ENCODE measurements at regions not wholly inside any gene's neighbourhood (a gene's known extent, or its start where the extent isn't known, plus 50 kb on each side); places are given as distances from the start of the nearest gene placed in this dataset.

- Histone ChIP-seq H3K4me3 (no peak overlapping the region), H3K27ac (no peak overlapping the region)
Measured at GRCh38 chr9:88759364-88759763, 224.4 kb downstream of the NXNL2 start.

DNA sequence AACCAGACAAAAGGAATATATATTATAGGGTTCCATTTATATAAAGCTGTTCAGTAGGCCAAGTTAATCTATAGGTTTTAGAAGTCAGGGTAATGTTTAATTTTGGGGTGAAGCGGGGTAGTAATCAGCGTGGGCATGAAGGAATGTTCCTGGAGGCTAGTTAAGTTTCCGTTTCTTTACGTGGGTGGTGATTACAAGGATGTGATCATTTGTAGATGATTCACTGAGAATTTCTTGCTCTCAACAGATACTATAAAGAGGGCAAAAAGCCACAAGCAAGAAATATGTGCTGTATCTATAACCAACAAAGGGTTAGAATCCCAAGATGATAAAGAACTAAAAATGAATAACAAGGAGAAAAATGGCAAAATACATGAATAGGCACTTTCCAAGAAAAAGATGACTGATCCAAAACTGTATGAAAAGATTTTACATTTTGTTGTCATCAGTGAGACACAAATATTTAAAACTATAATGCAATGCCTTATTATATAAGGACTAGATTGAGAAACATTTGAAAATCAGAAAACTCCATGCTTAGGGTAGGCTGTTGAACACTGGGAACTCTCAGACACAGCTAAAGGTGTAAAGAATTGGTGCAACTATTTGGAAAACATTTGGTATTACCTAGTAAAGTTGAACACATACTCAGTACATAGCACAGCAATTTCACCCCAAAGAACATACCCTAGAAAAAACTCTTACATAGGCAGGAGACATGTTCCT lies 224.3 kb upstream of the S1PR3 start:
- Histone ChIP-seq H3K4me1 (no peaks in the 10 kb centered on the region), H3K27me3 (peaks cover 4% of the 10 kb centered on the region; the same call in 1 of the 2 replicates), H3K4me3 (no peak overlapping the region), H3K9me3 (replicated peaks) (no peaks in the 10 kb centered on the region), H3K27ac (no peak overlapping the region), H3K36me3 (no peaks in the 10 kb centered on the region)
- no peak for DNase-seq

More at GRCh38 chr9:88759364-88759763, 224.4 kb downstream of the NXNL2 start:
- DNase-seq, result no peak
- Histone ChIP-seq H3K9me3 (replicated peaks) (no peaks in the 10 kb centered on the region; the same call in 1 of the 2 replicates), H3K4me1 (no peaks in the 10 kb centered on the region), H3K27me3 (no peaks in the 10 kb centered on the region), H3K36me3 (no peaks in the 10 kb centered on the region)

- H3K27me3 ChIP-seq, result peaks cover 9% of the 10 kb centered on the region; the same call in 1 of the 2 replicates
- H3K9me3 ChIP-seq (replicated peaks), result no peaks in the 10 kb centered on the region
- H3K36me3 ChIP-seq, result no peaks in the 10 kb centered on the region
- H3K27ac ChIP-seq, result no peak overlapping the region
- no peaks in the 10 kb centered on the region for H3K4me1 ChIP-seq
- no peak overlapping the region for H3K4me3 ChIP-seq
- no peak for DNase-seq
Measured at GRCh38 chr9:88767504-88767790, 223.8 kb upstream of the S1PR3 start.

DNA sequence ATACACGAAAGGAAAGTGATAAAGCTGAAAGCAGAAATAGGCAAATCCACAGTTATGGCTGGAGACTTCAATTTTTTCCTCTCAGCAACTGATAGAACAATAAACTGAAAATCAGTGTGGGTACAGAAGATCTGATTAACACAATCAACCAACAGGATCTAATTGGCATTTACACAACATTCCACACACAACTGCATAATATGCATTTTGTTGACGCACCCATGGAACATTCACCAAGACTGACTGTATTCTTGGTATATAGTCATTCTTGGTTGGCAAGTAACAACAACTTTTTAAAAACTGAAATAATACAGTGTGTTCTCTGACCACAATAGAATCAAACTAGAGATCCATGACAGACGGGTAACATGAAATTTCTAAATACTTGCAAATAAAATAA lies 218.7 kb upstream of the S1PR3 start:
- no peak for DNase-seq
- Histone ChIP-seq H3K36me3 (no peaks in the 10 kb centered on the region), H3K27me3 (peaks cover 20% of the 10 kb centered on the region; the same call in 1 of the 2 replicates), H3K4me3 (no peak overlapping the region), H3K27ac (no peak overlapping the region), H3K4me1 (no peaks in the 10 kb centered on the region), H3K9me3 (replicated peaks) (no peaks in the 10 kb centered on the region)

- Histone ChIP-seq H3K27ac (no peak overlapping the region), H3K27me3 (peaks cover 20% of the 10 kb centered on the region; the same call in 1 of the 2 replicates), H3K4me1 (no peaks in the 10 kb centered on the region), H3K9me3 (replicated peaks) (no peaks in the 10 kb centered on the region), H3K4me3 (no peak overlapping the region), H3K36me3 (no peaks in the 10 kb centered on the region)
- DNase-seq, result no peak
Measured at GRCh38 chr9:88773126-88773525, 218.1 kb upstream of the S1PR3 start.

DNA sequence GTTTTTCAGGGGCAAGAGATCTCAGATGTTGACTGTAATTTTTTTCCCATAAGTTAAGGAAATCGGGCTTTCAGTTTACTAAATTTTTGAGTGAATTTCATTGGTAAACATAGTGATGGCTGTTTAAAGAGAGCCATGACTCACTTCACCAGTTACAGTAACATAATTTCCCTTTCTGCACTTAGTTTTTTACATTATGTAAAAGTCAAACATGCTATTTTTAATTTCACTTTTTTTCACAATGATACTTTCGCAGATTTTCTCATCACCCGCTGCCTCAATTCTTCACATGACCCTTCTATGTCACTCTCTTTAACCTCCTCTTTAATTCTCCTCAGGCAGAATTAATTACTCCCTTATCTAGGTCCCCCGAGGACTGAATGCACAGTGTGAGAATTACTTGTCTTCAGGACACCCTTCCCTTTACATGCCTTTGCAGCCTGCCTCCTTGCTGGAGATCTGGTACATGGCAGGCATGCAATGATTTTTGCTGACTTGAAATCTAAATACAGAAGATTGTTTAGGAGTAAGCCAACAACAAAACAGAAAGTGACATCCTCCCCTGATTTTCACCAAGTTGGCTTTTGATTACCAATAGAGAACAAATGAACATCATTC lies 217.5 kb upstream of the S1PR3 start:
- peaks cover 20% of the 10 kb centered on the region; the same call in 1 of the 2 replicates for H3K27me3 ChIP-seq

DNA sequence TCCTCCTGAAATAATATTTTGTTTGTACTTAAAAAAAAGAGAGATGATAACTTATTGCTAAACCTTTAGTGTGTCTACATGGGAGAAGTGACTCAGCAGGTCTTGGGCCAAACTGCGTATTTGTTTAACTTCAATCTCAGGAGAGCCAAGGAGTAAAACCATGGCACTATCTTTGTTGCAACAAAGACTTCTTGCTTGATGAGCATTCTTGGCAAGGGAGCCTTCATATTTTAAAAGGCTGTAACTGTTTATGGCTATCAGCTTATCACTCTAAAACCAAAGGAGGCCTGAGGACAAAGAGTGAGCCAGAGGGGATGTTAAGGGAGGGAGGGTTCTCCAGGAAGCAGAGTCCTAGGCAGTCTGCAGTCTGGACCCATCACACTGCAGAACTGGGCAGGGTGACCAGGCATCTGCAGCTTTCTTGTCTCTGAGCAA lies 216.2 kb upstream of the S1PR3 start:
- no peaks in the 10 kb centered on the region for H3K4me1 ChIP-seq
- H3K27ac ChIP-seq, result no peak overlapping the region
- H3K4me3 ChIP-seq, result no peak overlapping the region
- no peaks in the 10 kb centered on the region for H3K9me3 ChIP-seq (replicated peaks)
- DNase-seq, result no peak
- H3K36me3 ChIP-seq, result no peaks in the 10 kb centered on the region
- H3K27me3 ChIP-seq, result peaks cover 20% of the 10 kb centered on the region; the same call in 1 of the 2 replicates

More for the DNA sequence above, 217.5 kb upstream of the S1PR3 start:
- H3K4me1 ChIP-seq, result no peaks in the 10 kb centered on the region
- no peak for DNase-seq
- no peaks in the 10 kb centered on the region for H3K36me3 ChIP-seq
- H3K9me3 ChIP-seq (replicated peaks), result no peaks in the 10 kb centered on the region
- H3K27ac ChIP-seq, result no peak overlapping the region
- H3K4me3 ChIP-seq, result no peak overlapping the region

DNA sequence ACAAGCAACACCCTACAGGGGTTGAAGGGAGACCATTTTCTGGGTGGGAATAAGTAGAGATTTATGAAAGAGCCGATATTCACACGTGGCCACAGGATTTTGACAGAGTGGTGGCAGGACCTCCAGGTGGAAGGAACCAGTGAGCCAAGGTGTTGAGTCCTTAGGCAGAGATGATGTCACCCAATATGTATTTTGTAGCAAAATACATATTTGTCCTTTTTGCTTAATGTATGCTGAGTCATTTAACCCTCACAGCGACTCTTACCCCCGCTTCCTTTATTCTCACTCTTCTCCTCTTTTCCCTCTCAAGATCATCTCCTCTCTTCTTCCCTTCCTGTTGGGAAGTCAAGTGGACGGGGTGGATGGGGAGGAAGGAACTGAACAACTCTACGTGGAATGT lies 215.7 kb upstream of the S1PR3 start:
- H3K27me3 ChIP-seq, result peaks cover 20% of the 10 kb centered on the region; the same call in 1 of the 2 replicates
- H3K4me3 ChIP-seq, result no peak overlapping the region
- no peak overlapping the region for H3K27ac ChIP-seq
- no peak for DNase-seq
- H3K36me3 ChIP-seq, result no peaks in the 10 kb centered on the region
- H3K9me3 ChIP-seq (replicated peaks), result no peaks in the 10 kb centered on the region
- H3K4me1 ChIP-seq, result no peaks in the 10 kb centered on the region

- no peak for DNase-seq
- Histone ChIP-seq H3K27ac (no peak overlapping the region), H3K27me3 (peaks cover 20% of the 10 kb centered on the region; the same call in 1 of the 2 replicates), H3K9me3 (replicated peaks) (no peaks in the 10 kb centered on the region), H3K4me3 (no peak overlapping the region), H3K4me1 (no peaks in the 10 kb centered on the region), H3K36me3 (no peaks in the 10 kb centered on the region)
Measured at GRCh38 chr9:88775966-88776365, 215.3 kb upstream of the S1PR3 start.

GRCh38 chr9:88776717-88777497 lies 214.4 kb upstream of the S1PR3 start:
- H3K36me3 ChIP-seq, result no peaks in the 10 kb centered on the region
- H3K4me1 ChIP-seq, result no peaks in the 10 kb centered on the region
- no peak for DNase-seq
- no peak overlapping the region for H3K4me3 ChIP-seq
- peaks cover 16% of the 10 kb centered on the region; the same call in 1 of the 2 replicates for H3K27me3 ChIP-seq
- H3K27ac ChIP-seq, result no peak overlapping the region
- no peaks in the 10 kb centered on the region for H3K9me3 ChIP-seq (replicated peaks)

GRCh38 chr9:88777498-88778312 lies 213.6 kb upstream of the S1PR3 start:
- H3K27me3 ChIP-seq, result peaks cover 8% of the 10 kb centered on the region; the same call in 1 of the 2 replicates
- no peaks in the 10 kb centered on the region for H3K9me3 ChIP-seq (replicated peaks)
- no peaks in the 10 kb centered on the region for H3K4me1 ChIP-seq
- no peaks in the 10 kb centered on the region for H3K36me3 ChIP-seq
- no peak overlapping the region for H3K27ac ChIP-seq
- no peak for DNase-seq
- H3K4me3 ChIP-seq, result no peak overlapping the region

- H3K27ac ChIP-seq, result no peak overlapping the region
- H3K27me3 ChIP-seq, result no peaks in the 10 kb centered on the region
- DNase-seq, result peak in 1 of 2 experiments; percentile 6
- H3K4me3 ChIP-seq, result no peak overlapping the region
- no peaks in the 10 kb centered on the region for H3K9me3 ChIP-seq (replicated peaks)
- no peaks in the 10 kb centered on the region for H3K36me3 ChIP-seq
- H3K4me1 ChIP-seq, result no peaks in the 10 kb centered on the region
Measured at GRCh38 chr9:88781628-88782391, 209.5 kb upstream of the S1PR3 start.

- Histone ChIP-seq H3K27ac (no peak overlapping the region), H3K9me3 (replicated peaks) (no peaks in the 10 kb centered on the region), H3K4me1 (no peaks in the 10 kb centered on the region), H3K4me3 (no peak overlapping the region), H3K27me3 (no peaks in the 10 kb centered on the region), H3K36me3 (no peaks in the 10 kb centered on the region)
- no peak for DNase-seq
Measured at GRCh38 chr9:88782931-88783710, 208.1 kb upstream of the S1PR3 start.

Measured in SJCRH30 (cell line).